Esophagus muscularis mucosa (tissue), 4 donors: ENCODE measurements at regions not wholly inside any gene's neighbourhood (a gene's known extent, or its start where the extent isn't known, plus 50 kb on each side); places are given as distances from the start of the nearest gene placed in this dataset.

Experiments used
- CTCF ChIP-seq, 3 experiments: fragments of 200-600 bp in 2 of 3; fragments of 450-650 bp in 1 of 3; sonication (generic) in 2 of 3; IDR thresholded peaks; one replicate each; pipeline ENCODE4 v1.5.1; 2017 to 2019; ENCODE audit warnings: antibody characterized with exemption in 3 of 3, mild to moderate bottlenecking in 2 of 3, moderate library complexity in 1 of 3
- EP300 ChIP-seq: sonication (generic); formaldehyde crosslinking; IDR thresholded peaks from one replicate; pipeline ENCODE4 v1.6.1; 2017; ENCODE audit warnings: antibody characterized with exemption
- POLR2A ChIP-seq: fragments of 450-650 bp; IDR thresholded peaks from one replicate; pipeline ENCODE4 v1.6.1; 2017; ENCODE audit warnings: antibody characterized with exemption, moderate library complexity, mild to moderate bottlenecking, low read depth
- POLR2AphosphoS5 ChIP-seq, 2 donors: sonication (generic); formaldehyde crosslinking; IDR thresholded peaks; one replicate each; pipeline ENCODE4 v1.6.1; 2017; ENCODE audit warnings: antibody characterized with exemption in 2 of 2

GRCh38 chr10:78803710-78804109 lies 265.1 kb upstream of the ZMIZ1 start:
- TF ChIP-seq POLR2A (no peak), CTCF (IDR thresholded peaks at IDR 0.05) (no peak), POLR2AphosphoS5 (IDR thresholded peaks at IDR 0.05) (no peak), EP300 (no peak)
